NT2/D1 (cell line): ENCODE measurements at regions not wholly inside any gene's neighbourhood (a gene's known extent, or its start where the extent isn't known, plus 50 kb on each side); places are given as distances from the start of the nearest gene placed in this dataset.

ENCODE experiments used
- SUZ12 ChIP-seq: IDR thresholded peaks from 2 replicates; pipeline ENCODE4 v1.6.1; 2011; ENCODE audit not compliant: insufficient read length, insufficient read depth; ENCODE audit errors: extremely low read depth
- ZNF274 ChIP-seq: IDR thresholded peaks from 2 replicates; pipeline ENCODE4 v1.6.1; 2011; ENCODE audit warnings: mild to moderate bottlenecking, low read depth, low read length

GRCh38 chr10:70997236-70997635 lies 108.9 kb upstream of the PCBD1 start:
- no peak for TF ChIP-seq SUZ12
- no peak for TF ChIP-seq ZNF274
